ENCODE measurements at regions not wholly inside any gene's neighbourhood (a gene's known extent, or its start where the extent isn't known, plus 50 kb on each side); places are given as distances from the start of the nearest gene placed in this dataset.

- DNase-seq (ENCODE audit: low spot score), result no peak
- ATAC-seq (ENCODE audit: low FRiP score), result no peak
- no peak for TF ChIP-seq CTCF (IDR thresholded peaks at IDR 0.05)
Measured at GRCh38 chr6:101294676-101295075, 98.8 kb upstream of the GRIK2 start.

GRCh38 chr6:101296169-101296960 lies 97.1 kb upstream of the GRIK2 start:
- no peak for TF ChIP-seq CTCF (IDR thresholded peaks at IDR 0.05)
- ATAC-seq (ENCODE audit: low FRiP score), result no peak
- DNase-seq (ENCODE audit: low spot score), result no peak

- DNase-seq (ENCODE audit: low spot score) (no peak), ATAC-seq (ENCODE audit: low FRiP score) (no peak)
- no peak for TF ChIP-seq CTCF (IDR thresholded peaks at IDR 0.05)
Measured at GRCh38 chr6:101302593-101302992, 90.9 kb upstream of the GRIK2 start.

GRCh38 chr6:101303495-101303894 lies 90.0 kb upstream of the GRIK2 start:
- DNase-seq (ENCODE audit: low spot score), result no peak
- ATAC-seq (ENCODE audit: low FRiP score), result no peak
- no peak for TF ChIP-seq CTCF (IDR thresholded peaks at IDR 0.05)

GRCh38 chr6:101312652-101313051 lies 80.9 kb upstream of the GRIK2 start:
- DNase-seq (ENCODE audit: low spot score) (no peak), ATAC-seq (ENCODE audit: low FRiP score) (no peak)
- TF ChIP-seq CTCF (IDR thresholded peaks at IDR 0.05), result no peak

GRCh38 chr6:101322921-101323320 lies 70.6 kb upstream of the GRIK2 start:
- TF ChIP-seq CTCF (IDR thresholded peaks at IDR 0.05), result no peak
- ATAC-seq (ENCODE audit: low FRiP score) (no peak), DNase-seq (ENCODE audit: low spot score) (no peak)

GRCh38 chr6:101326411-101326810 lies 67.1 kb upstream of the GRIK2 start:
- no peak for ATAC-seq (ENCODE audit: low FRiP score)
- DNase-seq (ENCODE audit: low spot score), result no peak
- no peak for TF ChIP-seq CTCF (IDR thresholded peaks at IDR 0.05)
